ENCODE measurements at regions not wholly inside any gene's neighbourhood (a gene's known extent, or its start where the extent isn't known, plus 50 kb on each side); places are given as distances from the start of the nearest gene placed in this dataset.

DNA sequence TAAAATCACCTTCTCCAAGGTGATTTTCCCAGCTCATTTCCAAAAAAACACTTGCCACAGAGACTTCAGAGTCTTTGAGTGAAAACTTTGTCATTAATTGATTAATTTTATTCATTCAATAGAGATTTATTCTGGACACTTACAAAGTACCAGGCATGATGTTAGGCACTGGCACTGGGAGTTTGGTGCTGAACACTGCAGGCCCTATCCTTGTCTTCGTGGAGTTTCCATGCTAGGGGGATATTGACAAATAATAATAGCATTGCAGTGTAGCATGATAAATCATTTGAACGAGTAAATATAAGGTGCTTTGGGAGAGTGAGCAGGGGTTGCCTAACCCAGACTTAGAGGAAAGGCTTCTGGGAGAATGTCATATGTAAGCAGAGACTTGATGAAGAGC is 145.7 kb downstream of the SOX4 start:
- peaks cover 21% of the 10 kb centered on the region for H3K4me1 ChIP-seq
- intact Hi-C loops (cut with DNase I) = no loop called here
- H3K4me3 ChIP-seq = no peak overlapping the region
- no peaks in the 10 kb centered on the region for H3K27me3 ChIP-seq
- no peaks in the 10 kb centered on the region for H3K36me3 ChIP-seq (replicated peaks in 1 of 2; ENCODE audit: insufficient read depth in 1 of 2, low read depth in 2 of 2)
- ATAC-seq = no peak
- peak overlapping the region; percentile 18 to 59 (median 32) for H3K27ac ChIP-seq
- 44 to 50% methylated on average over 2 of the region's 2 CpGs for WGBS, 2 donors
- H3K9me3 ChIP-seq = no peaks in the 10 kb centered on the region
- TF ChIP-seq POLR2A (IDR thresholded peaks at IDR 0.05) = no peak
- TF ChIP-seq, protein P1, sequence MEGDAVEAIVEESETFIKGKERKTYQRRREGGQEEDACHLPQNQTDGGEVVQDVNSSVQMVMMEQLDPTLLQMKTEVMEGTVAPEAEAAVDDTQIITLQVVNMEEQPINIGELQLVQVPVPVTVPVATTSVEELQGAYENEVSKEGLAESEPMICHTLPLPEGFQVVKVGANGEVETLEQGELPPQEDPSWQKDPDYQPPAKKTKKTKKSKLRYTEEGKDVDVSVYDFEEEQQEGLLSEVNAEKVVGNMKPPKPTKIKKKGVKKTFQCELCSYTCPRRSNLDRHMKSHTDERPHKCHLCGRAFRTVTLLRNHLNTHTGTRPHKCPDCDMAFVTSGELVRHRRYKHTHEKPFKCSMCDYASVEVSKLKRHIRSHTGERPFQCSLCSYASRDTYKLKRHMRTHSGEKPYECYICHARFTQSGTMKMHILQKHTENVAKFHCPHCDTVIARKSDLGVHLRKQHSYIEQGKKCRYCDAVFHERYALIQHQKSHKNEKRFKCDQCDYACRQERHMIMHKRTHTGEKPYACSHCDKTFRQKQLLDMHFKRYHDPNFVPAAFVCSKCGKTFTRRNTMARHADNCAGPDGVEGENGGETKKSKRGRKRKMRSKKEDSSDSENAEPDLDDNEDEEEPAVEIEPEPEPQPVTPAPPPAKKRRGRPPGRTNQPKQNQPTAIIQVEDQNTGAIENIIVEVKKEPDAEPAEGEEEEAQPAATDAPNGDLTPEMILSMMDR (IDR thresholded peaks at IDR 0.05) = no peak
- DNase-seq = no peak

DNA sequence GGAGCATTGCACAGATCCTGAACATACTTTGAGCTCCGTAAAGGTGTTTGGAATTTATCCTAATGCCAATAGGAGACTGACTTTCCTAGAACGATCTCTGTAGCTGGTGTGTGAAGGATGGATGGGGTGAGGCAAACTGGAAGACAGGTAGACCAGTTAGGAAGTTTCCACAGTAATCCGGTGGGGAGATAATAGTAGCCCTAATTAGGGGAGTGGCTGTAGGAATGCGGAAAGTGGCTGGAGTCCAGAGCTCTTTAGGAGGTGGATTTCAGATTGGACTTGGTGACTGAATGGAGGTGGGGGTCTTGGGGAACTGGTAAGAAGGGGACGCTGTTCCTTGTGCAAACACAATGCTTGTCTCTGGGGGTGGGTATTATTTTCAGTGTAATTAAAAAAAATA is 146.3 kb downstream of the SOX4 start:
- TF ChIP-seq POLR2A (IDR thresholded peaks at IDR 0.05) = no peak
- TF ChIP-seq, protein P1 (IDR thresholded peaks at IDR 0.05) = no peak
- peaks cover 21% of the 10 kb centered on the region for H3K4me1 ChIP-seq
- WGBS, 2 donors = 59 to 61% methylated on average over 5 of the region's 5 CpGs
- H3K27me3 ChIP-seq = no peaks in the 10 kb centered on the region
- intact Hi-C loops (cut with DNase I) = no loop called here
- no peak overlapping the region for H3K4me3 ChIP-seq
- DNase-seq (peak in 2 of 4 donors; percentile 16 to 24), ATAC-seq (no peak)
- H3K9me3 ChIP-seq = no peaks in the 10 kb centered on the region
- peak overlapping the region; percentile 18 to 59 (median 40) for H3K27ac ChIP-seq
- no peaks in the 10 kb centered on the region for H3K36me3 ChIP-seq (replicated peaks in 1 of 2; ENCODE audit: insufficient read depth in 1 of 2, low read depth in 2 of 2)

DNA sequence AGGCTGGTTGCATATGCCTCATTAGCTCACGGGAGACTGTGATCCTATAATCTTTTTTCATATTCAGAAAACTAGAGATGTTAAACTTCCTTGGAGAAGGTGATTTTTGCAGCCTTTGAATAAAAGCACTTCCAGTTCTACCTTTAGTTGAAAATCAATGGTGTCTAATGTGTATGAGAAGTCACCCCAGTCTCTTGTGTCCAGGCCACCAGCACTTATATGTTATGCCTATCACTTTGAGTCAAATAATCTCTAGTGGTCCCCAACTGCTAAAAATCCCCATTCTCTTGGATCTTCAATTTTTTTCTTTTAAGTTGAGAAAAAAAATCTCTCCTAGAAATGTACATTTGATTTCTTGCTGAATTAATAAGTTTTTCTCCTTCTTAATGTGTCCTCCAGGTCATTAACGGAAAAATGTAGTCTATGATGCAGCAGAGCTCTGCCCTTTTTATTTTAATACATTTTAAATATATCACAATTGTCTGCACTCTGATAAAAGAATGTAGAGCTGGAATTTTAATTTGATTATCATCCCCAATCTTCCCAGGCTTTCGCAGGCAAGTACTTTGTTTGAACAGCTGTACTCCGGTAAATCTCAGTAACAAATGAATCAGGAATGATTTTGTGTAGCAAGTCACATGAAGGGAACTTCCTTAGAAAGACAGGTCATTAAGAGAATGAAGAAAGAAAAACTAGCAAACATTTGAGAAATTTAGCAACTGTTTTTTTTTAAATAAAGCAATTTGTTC is 147.0 kb downstream of the SOX4 start:
- Histone ChIP-seq H3K9me3 (no peaks in the 10 kb centered on the region), H3K36me3 (replicated peaks in 1 of 2; ENCODE audit: insufficient read depth in 1 of 2, low read depth in 2 of 2) (no peaks in the 10 kb centered on the region), H3K4me1 (peaks cover 21% of the 10 kb centered on the region), H3K4me3 (no peak overlapping the region), H3K27ac (peak overlapping the region in 3 of 4 donors; percentile 39 to 59 (median 40)), H3K27me3 (no peaks in the 10 kb centered on the region)
- TF ChIP-seq POLR2A (IDR thresholded peaks at IDR 0.05) = no peak
- TF ChIP-seq, protein P1 (IDR thresholded peaks at IDR 0.05) = no peak
- WGBS, 2 donors = 36 to 44% methylated on average over 4 of the region's 4 CpGs
- ATAC-seq (no peak), DNase-seq (no peak)
- intact Hi-C loops (cut with DNase I) = no loop called here

DNA sequence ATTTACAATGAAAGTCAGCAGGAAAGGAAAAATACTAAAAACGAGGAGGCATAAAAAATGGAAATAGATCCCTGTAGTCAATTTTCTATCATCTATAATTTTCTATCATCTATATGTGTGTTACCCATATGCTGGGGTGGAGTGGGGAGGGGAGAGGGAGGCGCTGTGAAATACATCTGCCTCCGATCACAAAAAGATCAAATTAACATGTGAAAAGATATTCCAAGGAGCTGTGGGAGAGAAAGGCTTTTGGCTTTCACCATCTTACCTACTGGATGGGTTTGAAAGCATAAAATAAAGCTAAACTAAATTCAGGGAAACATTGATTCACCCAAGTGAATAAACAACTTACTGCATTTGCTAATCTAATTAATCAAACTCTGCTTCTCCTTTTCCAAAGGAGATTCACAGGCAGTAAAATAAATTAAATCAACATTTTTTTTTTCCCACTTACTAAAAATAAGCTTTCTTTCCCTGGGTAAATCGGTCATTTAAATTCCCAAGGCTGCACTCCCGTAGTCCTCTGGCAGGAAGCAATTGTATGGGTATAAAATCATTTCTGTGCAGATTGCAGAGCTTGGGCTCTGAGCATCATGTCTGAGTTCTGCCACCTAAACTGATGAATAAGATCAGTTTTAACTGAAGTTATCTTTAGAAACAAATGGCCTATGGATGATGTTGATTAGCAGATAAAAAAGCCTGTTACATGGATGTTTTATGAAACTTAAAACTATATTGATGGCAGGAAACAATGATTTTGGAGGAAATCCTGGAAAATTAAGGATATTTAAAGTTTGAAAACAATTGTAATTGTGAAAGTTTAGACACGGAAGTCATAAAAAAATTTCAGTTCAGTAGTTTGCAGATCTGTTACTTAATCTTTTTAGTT is 147.9 kb downstream of the SOX4 start:
- H3K27ac ChIP-seq = peak overlapping the region in 3 of 4 donors; percentile 29 to 59 (median 39)
- ATAC-seq (no peak), DNase-seq (no peak)
- H3K9me3 ChIP-seq = no peaks in the 10 kb centered on the region
- peaks cover 21% of the 10 kb centered on the region for H3K4me1 ChIP-seq
- 25 to 31% methylated on average over 6 of the region's 6 CpGs for WGBS, 2 donors
- intact Hi-C loops (cut with DNase I) = no loop called here
- no peaks in the 10 kb centered on the region for H3K27me3 ChIP-seq
- no peaks in the 10 kb centered on the region for H3K36me3 ChIP-seq (replicated peaks in 1 of 2; ENCODE audit: insufficient read depth in 1 of 2, low read depth in 2 of 2)
- H3K4me3 ChIP-seq = no peak overlapping the region
- TF ChIP-seq, protein P1 (IDR thresholded peaks at IDR 0.05) = no peak
- TF ChIP-seq POLR2A (IDR thresholded peaks at IDR 0.05) = no peak
